H1 (cell line): ENCODE measurements at regions not wholly inside any gene's neighbourhood (a gene's known extent, or its start where the extent isn't known, plus 50 kb on each side); places are given as distances from the start of the nearest gene placed in this dataset.

Source experiments
- CTCF ChIA-PET: fragments of 300-600 bp; sonication (Branson Sonifier 250); formaldehyde crosslinking; loops from one replicate; lab custom pipeline; 2021; ENCODE audit not compliant: partially characterized antibody; lab: Charles Lee
- POLR2A ChIA-PET: fragments of 300-600 bp; sonication (Branson Sonifier 250); formaldehyde crosslinking; loops from one replicate; lab custom pipeline; 2021; ENCODE audit warnings: inconsistent platforms; ENCODE audit not compliant: partially characterized antibody; lab: Charles Lee
- DNase-seq, 2 experiments: peaks; one replicate each; pipeline versions ENCODE4 v3.0.0 to v3.0.0-alpha.2; 2010 to 2022; ENCODE audit warnings: low spot score in 2 of 2, low read depth in 1 of 2, mixed read lengths in 1 of 2
- FAIRE-seq: peaks from 2 replicates; lab custom pipeline; 2011; peaks lifted over from hg19 to GRCh38; lab: Jason Lieb, UNC
- H2AFZ ChIP-seq: 2 replicates; pipeline ENCODE4 v1.8.1; 2012; ENCODE audit warnings: low read length, inconsistent platforms
- H2AK5ac ChIP-seq: 2 replicates; pipeline ENCODE4 v1.6.1; 2013; ENCODE audit warnings: low read depth, low read length
- H2BK120ac ChIP-seq: replicated peaks from 2 replicates; pipeline ENCODE3; 2013; ENCODE audit warnings: low read depth, low read length, inconsistent platforms
- H2BK12ac ChIP-seq: 2 replicates; pipeline ENCODE4 v1.6.1; 2013; ENCODE audit warnings: low read depth, low read length
- H2BK15ac ChIP-seq: 2 replicates; pipeline ENCODE4 v1.6.1; 2013; ENCODE audit warnings: low read length
- H2BK20ac ChIP-seq: 2 replicates; pipeline ENCODE4 v1.6.1; 2013; ENCODE audit warnings: low read length
- H2BK5ac ChIP-seq: 2 replicates; pipeline ENCODE4 v1.6.1; 2013; ENCODE audit warnings: low read depth, low read length
- H3K14ac ChIP-seq: 2 replicates; pipeline ENCODE4 v1.6.1; 2013; ENCODE audit warnings: inconsistent platforms; ENCODE audit not compliant: insufficient read length
- H3K18ac ChIP-seq: 2 replicates; pipeline ENCODE4 v1.6.1; 2013; ENCODE audit warnings: low read length; ENCODE audit errors: extremely low read depth
- H3K23ac ChIP-seq: 2 replicates; pipeline ENCODE4 v1.6.1; 2013; ENCODE audit warnings: inconsistent platforms; ENCODE audit not compliant: insufficient read length
- H3K23me2 ChIP-seq: 2 replicates; pipeline ENCODE4 v1.6.1; 2013; ENCODE audit warnings: low read depth, low read length
- H3K27ac ChIP-seq: 2 replicates; pipeline ENCODE4 v1.6.1; 2011; ENCODE audit warnings: low read depth, low read length, inconsistent platforms
- H3K27me3 ChIP-seq, 4 experiments: replicated peaks in 1 of 4; 1 replicate in 1 of 4; 2 replicates in 3 of 4; pipeline versions ENCODE4 v1.6.1 to v1.8.1; 2011 to 2013; ENCODE audit warnings: low read length in 3 of 4, mild to moderate bottlenecking in 3 of 4, inconsistent platforms in 2 of 4, mixed read lengths in 2 of 4, moderate library complexity in 1 of 4; ENCODE audit not compliant: control insufficient read depth in 3 of 4, insufficient read depth in 3 of 4; ENCODE audit errors: extremely low read depth in 1 of 4
- H3K36me3 ChIP-seq, 4 experiments: 2 replicates each; pipeline versions ENCODE4 v1.6.1 to v1.8.1; 2011 to 2013; ENCODE audit warnings: mild to moderate bottlenecking in 4 of 4, low read length in 3 of 4, moderate library complexity in 2 of 4, control low read depth in 1 of 4, inconsistent platforms in 1 of 4; ENCODE audit not compliant: insufficient read depth in 4 of 4, control insufficient read depth in 2 of 4
- H3K4ac ChIP-seq: replicated peaks from 2 replicates; pipeline ENCODE3; 2013; ENCODE audit warnings: low read length, low read depth, mixed read lengths, inconsistent platforms; ENCODE audit not compliant: insufficient read length
- H3K4me1 ChIP-seq, 4 experiments: replicated peaks in 1 of 4; 1 replicate in 1 of 4; 2 replicates in 3 of 4; pipeline versions ENCODE4 v1.6.1 to v1.8.1; 2011 to 2013; ENCODE audit warnings: low read length in 3 of 4, inconsistent platforms in 2 of 4, mixed read lengths in 1 of 4; ENCODE audit not compliant: insufficient read depth in 4 of 4, control insufficient read depth in 3 of 4
- H3K4me2 ChIP-seq, 2 experiments: 2 replicates each; pipeline versions ENCODE4 v1.6.1 to v1.8.1; 2011 to 2013; ENCODE audit warnings: low read depth in 2 of 2, low read length in 2 of 2, control low read depth in 1 of 2, inconsistent platforms in 1 of 2, mild to moderate bottlenecking in 1 of 2; ENCODE audit not compliant: insufficient read depth in 1 of 2
- H3K4me3 ChIP-seq, 4 experiments: fragments of 200-600, 300-600 bp in 1 of 4; sonication (generic), shearing (Covaris generic), sonication (Bioruptor Twin) in 1 of 4; 2 replicates each; pipeline versions ENCODE4 v1.5.1 to v1.8.1; 2011 to 2016; ENCODE audit warnings: low read length in 4 of 4, low read depth in 3 of 4, control low read depth in 2 of 4, inconsistent platforms in 2 of 4, mild to moderate bottlenecking in 2 of 4, mixed read lengths in 1 of 4, moderate library complexity in 1 of 4; ENCODE audit not compliant: insufficient read depth in 2 of 4; ENCODE audit errors: extremely low read depth in 1 of 4
- H3K56ac ChIP-seq: replicated peaks from 2 replicates; pipeline ENCODE3; 2013; ENCODE audit warnings: low read depth, mild to moderate bottlenecking, mixed read lengths, low read length, inconsistent platforms; ENCODE audit not compliant: insufficient read length
- H3K79me1 ChIP-seq: 2 replicates; pipeline ENCODE4 v1.6.1; 2013; ENCODE audit warnings: low read depth, low read length, control low read depth
- H3K79me2 ChIP-seq, 2 experiments: 2 replicates each; pipeline versions ENCODE4 v1.6.1 to v1.8.1; 2012 to 2013; ENCODE audit warnings: low read length in 2 of 2, mild to moderate bottlenecking in 2 of 2, inconsistent platforms in 1 of 2; ENCODE audit not compliant: insufficient read depth in 2 of 2, control insufficient read depth in 1 of 2
- H3K9ac ChIP-seq, 4 experiments: replicated peaks in 1 of 4; 1 replicate in 1 of 4; 2 replicates in 3 of 4; pipeline versions ENCODE4 v1.6.1 to v1.8.1; 2011 to 2013; ENCODE audit warnings: low read depth in 3 of 4, low read length in 3 of 4, control low read depth in 2 of 4, mild to moderate bottlenecking in 2 of 4, moderate library complexity in 2 of 4, inconsistent platforms in 1 of 4; ENCODE audit errors: extremely low read depth in 1 of 4
- H3K9me3 ChIP-seq, 2 experiments: 2 replicates each; pipeline versions ENCODE4 v1.6.1 to v1.8.1; 2012 to 2013; ENCODE audit warnings: mild to moderate bottlenecking in 2 of 2, moderate library complexity in 2 of 2, control low read depth in 1 of 2, inconsistent platforms in 1 of 2, low read depth in 1 of 2, low read length in 1 of 2, mixed read lengths in 1 of 2; ENCODE audit not compliant: insufficient read depth in 2 of 2
- H4K20me1 ChIP-seq, 2 experiments: replicated peaks in 1 of 2; 2 replicates each; pipeline versions ENCODE3 to v1.8.1; 2011 to 2013; ENCODE audit warnings: inconsistent platforms in 2 of 2, low read length in 2 of 2, mild to moderate bottlenecking in 1 of 2; ENCODE audit not compliant: insufficient read depth in 2 of 2, control insufficient read depth in 1 of 2
- H4K5ac ChIP-seq: 2 replicates; pipeline ENCODE4 v1.6.1; 2013; ENCODE audit warnings: low read length, low read depth, mixed read lengths, inconsistent platforms; ENCODE audit not compliant: insufficient read length
- H4K8ac ChIP-seq: 2 replicates; pipeline ENCODE4 v1.8.0; 2013; ENCODE audit warnings: mild to moderate bottlenecking, moderate library complexity, low read length, inconsistent platforms; ENCODE audit not compliant: insufficient read depth; ENCODE audit errors: extremely low read depth
- H4K91ac ChIP-seq: replicated peaks from 2 replicates; pipeline ENCODE3; 2013; ENCODE audit warnings: low read length, mixed read lengths, inconsistent platforms; ENCODE audit not compliant: insufficient read length
- SIRT6 ChIP-seq: IDR thresholded peaks from one replicate; pipeline ENCODE4 v1.7.1; 2012; ENCODE audit warnings: low read length, inconsistent platforms
- SP2 ChIP-seq: IDR thresholded peaks from 2 replicates; pipeline ENCODE4 v1.6.1; 2012; ENCODE audit warnings: mild to moderate bottlenecking, low read length, inconsistent platforms
- WGBS, 2 experiments: shearing (Covaris generic) in 1 of 2; methylation state at CpG; one replicate each; pipeline versions ENCODE4 v1.1.6 to v1.1.7; 2013 to 2015; ENCODE audit warnings: low lambda C conversion rate in 2 of 2, mixed read lengths in 2 of 2, inconsistent platforms in 1 of 2, low coverage in 1 of 2, missing lambda C conversion rate in 1 of 2; ENCODE audit not compliant: insufficient replicate concordance in 2 of 2, insufficient coverage in 1 of 2, insufficient read length in 1 of 2; ENCODE audit errors: extremely low coverage in 1 of 2, missing lambda C conversion rate in 1 of 2; 5-methylcytosine and 5-hydroxymethylcytosine counted together

DNA sequence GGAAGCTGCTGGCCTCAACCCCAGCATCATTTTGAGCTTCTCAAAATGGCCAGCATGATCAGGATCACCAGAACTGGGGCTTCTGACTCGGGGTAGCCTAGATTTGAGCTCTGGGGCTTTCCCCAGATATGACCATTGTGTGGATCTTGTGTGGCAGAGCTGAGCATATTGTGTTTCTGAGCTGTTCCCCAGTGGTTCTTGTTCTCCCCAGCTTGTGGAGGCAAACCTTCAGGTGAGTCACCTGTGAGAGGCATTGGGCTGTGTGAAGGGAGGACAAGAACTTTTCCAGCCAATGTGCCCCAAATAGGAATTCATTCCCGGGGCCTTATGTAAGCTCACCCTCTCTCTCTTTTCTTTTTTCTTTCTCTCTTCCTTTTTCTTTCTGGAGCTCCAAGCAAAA is 80.7 kb upstream of the PITX1 start:
- no peak overlapping the region for H4K5ac ChIP-seq
- no peaks in the 10 kb centered on the region for H4K20me1 ChIP-seq

More for the DNA sequence above, 80.7 kb upstream of the PITX1 start:
- Histone ChIP-seq H3K18ac (no peak overlapping the region), H3K56ac (no peak overlapping the region), H3K23me2 (no peaks in the 10 kb centered on the region)
- 86% methylated on average over 2 of the region's 2 CpGs; no CpG with 5 or more reads in 1 of the 2 experiments for WGBS, 2 experiments
- no peak for TF ChIP-seq SIRT6
- TF ChIP-seq SP2, result no peak
- TF ChIP-seq, all 59 proteins: peak for 0
- POLR2A ChIA-PET, result interaction anchor here (0.8 kb wide), 1 partner anchor 8 kb away, joined by 4 read pairs; no protein-coding TSS in a partner anchor
- Histone ChIP-seq H2BK15ac (no peak overlapping the region), H4K8ac (no peak overlapping the region), H2AFZ (no peak overlapping the region), H2BK12ac (no peak overlapping the region), H2BK20ac (no peak overlapping the region), H3K4me2 (no peak overlapping the region), H2BK120ac (no peak overlapping the region), H2BK5ac (no peak overlapping the region), H3K4me3 (no peak overlapping the region), H3K27ac (no peak overlapping the region), H3K14ac (no peak overlapping the region), H3K9ac (no peak overlapping the region), H3K4ac (no peak overlapping the region), H3K4me1 (no peaks in the 10 kb centered on the region), H3K36me3 (no peaks in the 10 kb centered on the region), H3K9me3 (no peaks in the 10 kb centered on the region), H3K79me2 (no peaks in the 10 kb centered on the region), H3K23ac (no peak overlapping the region), H3K27me3 (peaks cover 0 to 3% (median 0%) of the 10 kb centered on the region in 4 experiments; a peak in 1 of 7 replicates), H2AK5ac (no peak overlapping the region), H3K79me1 (no peaks in the 10 kb centered on the region), H4K91ac (no peak overlapping the region)
- CTCF ChIA-PET, result interaction anchor here (0.6 to 2.0 kb wide), 9 partner anchors 9 to 92 kb away, joined by 3 to 7 read pairs (median 4); no protein-coding TSS in a partner anchor
- DNase-seq (no peak), FAIRE-seq (no peak)
